ENCODE measurements at regions not wholly inside any gene's neighbourhood (a gene's known extent, or its start where the extent isn't known, plus 50 kb on each side); places are given as distances from the start of the nearest gene placed in this dataset.
A peak's percentile ranks its signal among the peaks of the same experiment; 100 is the strongest.

DNA sequence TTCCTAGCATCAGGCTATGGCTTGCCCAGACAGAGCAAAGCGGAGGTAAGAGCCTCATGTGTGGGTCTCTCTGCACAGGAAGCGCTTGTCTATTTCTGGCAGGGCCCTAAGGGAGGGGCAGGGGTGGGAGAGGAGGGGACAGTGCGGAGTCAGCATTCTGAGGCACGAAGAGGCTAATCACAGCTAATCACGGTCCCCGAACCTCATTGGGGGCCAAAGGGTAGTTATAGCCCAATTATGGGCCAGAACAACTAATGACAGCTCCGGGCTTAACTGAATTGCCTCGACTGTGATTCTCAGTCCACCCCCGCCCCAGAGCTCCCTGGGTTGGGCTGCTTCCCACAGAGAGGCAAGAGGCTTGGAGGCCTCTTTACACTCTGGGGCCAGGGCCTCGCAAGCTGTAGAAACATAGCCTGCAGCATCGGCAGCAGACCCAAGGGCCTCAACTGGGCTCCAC, 72.7 kb upstream of the PRDM11 start:
- FAIRE-seq (peak; percentile 58), DNase-seq (ENCODE audit: insufficient read length) (no peak)
- no peak for TF ChIP-seq POLR2A (IDR thresholded peaks at IDR 0.05; ENCODE audit: low read depth, low read length)

DNA sequence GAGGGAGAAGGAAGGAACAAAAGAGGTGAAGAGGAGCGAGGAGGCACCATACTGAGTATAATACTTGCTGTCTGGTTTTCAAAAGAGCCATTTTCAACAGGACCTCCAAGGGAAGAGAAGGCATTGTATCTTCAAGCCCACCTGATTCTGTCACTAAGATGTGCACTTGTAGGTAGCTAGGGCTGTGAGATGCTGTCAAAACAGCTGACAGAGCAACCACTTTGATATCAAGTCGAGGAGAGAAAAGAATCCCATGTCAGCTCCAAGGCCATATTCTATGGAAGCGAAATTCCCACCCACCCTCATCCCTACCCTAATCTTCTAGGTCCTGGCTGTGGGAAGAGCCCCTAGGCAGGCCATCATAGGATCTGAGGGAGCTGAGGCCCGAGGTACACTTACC, 70.9 kb upstream of the PRDM11 start:
- no peak for DNase-seq (ENCODE audit: insufficient read length)
- TF ChIP-seq TAF1 (IDR thresholded peaks at IDR 0.05; ENCODE audit: borderline replicate concordance, low read depth, low read length) (no peak), POLR2AphosphoS5 (IDR thresholded peaks at IDR 0.05; ENCODE audit: low read depth, low read length) (no peak), POLR2A (IDR thresholded peaks at IDR 0.05; ENCODE audit: low read depth, low read length) (no peak)
- FAIRE-seq = no peak

DNA sequence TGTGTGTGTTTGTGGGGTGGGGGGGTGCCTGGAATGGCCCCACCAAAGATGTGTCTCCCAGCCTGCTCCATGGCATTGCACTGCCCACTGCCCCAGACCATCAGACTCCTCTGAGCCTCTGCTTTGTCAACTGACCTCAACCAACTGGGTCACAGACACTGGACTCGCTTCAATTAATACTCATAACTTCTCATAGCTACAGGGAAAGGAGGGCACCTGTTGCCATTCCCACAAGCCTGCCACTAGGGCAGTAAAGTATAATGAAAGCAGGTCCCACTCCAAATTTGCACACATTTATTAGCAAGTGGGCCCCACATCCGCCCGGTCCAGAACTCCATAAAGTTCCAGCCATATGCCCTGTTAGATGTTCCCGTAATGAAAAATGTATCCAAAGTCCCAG, 70.5 kb upstream of the PRDM11 start:
- TF ChIP-seq POLR2AphosphoS5 (IDR thresholded peaks at IDR 0.05; ENCODE audit: low read depth, low read length) (no peak), TAF1 (IDR thresholded peaks at IDR 0.05; ENCODE audit: borderline replicate concordance, low read depth, low read length) (no peak), POLR2A (IDR thresholded peaks at IDR 0.05; ENCODE audit: low read depth, low read length) (no peak)
- DNase-seq (ENCODE audit: insufficient read length) (no peak), FAIRE-seq (no peak)

GRCh38 chr11:45076761-45077160, 69.7 kb upstream of the PRDM11 start:
- TF ChIP-seq POLR2A (IDR thresholded peaks at IDR 0.05; ENCODE audit: low read depth, low read length) = no peak
- TF ChIP-seq POLR2AphosphoS5 (IDR thresholded peaks at IDR 0.05; ENCODE audit: low read depth, low read length) = no peak
- no peak for TF ChIP-seq TAF1 (IDR thresholded peaks at IDR 0.05; ENCODE audit: borderline replicate concordance, low read depth, low read length)
- FAIRE-seq (no peak), DNase-seq (ENCODE audit: insufficient read length) (no peak)

DNA sequence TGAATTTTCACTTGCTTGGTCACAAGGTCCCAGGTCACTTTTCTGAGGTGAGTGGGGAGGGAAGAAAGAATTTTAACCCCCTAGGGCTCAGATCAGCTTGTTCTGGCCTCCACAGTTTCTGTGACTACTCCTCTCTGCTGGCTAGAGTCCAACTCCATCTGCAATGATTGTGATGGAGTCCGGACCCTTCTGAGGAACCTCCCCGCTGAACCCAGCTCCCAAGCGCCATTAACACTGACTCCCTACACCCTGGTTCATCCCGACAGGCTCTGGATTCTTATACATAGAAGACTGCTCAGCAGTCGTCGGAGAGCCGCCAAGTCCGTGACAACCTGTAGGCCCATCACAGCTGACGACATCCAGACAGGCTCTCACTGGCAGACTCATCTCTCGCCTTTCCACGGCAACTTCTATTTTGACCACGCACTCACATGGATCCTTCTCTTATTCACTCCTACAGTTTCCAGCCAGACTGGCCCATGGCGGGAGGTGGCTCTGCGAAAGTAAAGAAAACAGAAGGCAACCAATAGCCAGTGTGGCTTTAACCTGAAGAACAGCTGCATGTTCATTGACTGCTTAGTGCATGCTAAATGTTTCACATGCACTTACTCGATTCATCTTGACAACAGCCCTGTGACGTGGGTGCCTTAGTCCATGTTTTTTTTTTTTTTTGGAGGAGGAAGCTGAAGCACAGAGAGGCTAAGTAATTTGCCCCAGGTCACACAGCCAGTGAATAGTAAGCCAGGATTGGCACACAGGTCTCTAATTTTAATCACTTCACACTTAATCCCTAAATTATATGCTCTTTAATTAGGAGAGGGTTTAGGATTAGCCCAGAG, 68.0 kb upstream of the PRDM11 start:
- TF ChIP-seq TAF1 (IDR thresholded peaks at IDR 0.05; ENCODE audit: borderline replicate concordance, low read depth, low read length) = no peak
- TF ChIP-seq POLR2AphosphoS5 (IDR thresholded peaks at IDR 0.05; ENCODE audit: low read depth, low read length) = no peak
- DNase-seq (ENCODE audit: insufficient read length) = no peak
- FAIRE-seq = no peak

- TF ChIP-seq TAF1 (IDR thresholded peaks at IDR 0.05; ENCODE audit: borderline replicate concordance, low read depth, low read length) (no peak), POLR2A (IDR thresholded peaks at IDR 0.05; ENCODE audit: low read depth, low read length) (no peak), POLR2AphosphoS5 (IDR thresholded peaks at IDR 0.05; ENCODE audit: low read depth, low read length) (no peak)
- FAIRE-seq (no peak), DNase-seq (ENCODE audit: insufficient read length) (no peak)
Measured at GRCh38 chr11:45079075-45079444, 67.4 kb upstream of the PRDM11 start.

DNA sequence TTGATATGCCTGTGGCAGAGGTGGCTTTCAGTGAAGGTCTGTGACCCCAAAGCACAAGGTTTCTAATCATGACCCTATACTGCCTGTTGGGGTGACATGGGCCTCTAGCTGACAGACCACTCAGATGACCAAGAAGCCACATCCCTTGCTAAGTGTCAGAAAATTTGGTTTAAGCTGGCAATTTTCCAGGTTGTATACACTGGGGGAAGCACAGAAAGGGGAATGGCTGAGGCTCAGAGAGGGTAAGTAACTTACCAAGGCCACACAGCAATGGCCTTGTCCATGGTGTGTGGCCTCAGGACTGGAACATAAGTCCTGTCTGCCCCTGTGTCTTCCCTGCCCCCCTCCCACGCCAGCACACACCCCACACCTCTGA, 66.9 kb upstream of the PRDM11 start:
- no peak for TF ChIP-seq POLR2AphosphoS5 (IDR thresholded peaks at IDR 0.05; ENCODE audit: low read depth, low read length)
- TF ChIP-seq TAF1 (IDR thresholded peaks at IDR 0.05; ENCODE audit: borderline replicate concordance, low read depth, low read length) = no peak
- TF ChIP-seq POLR2A (IDR thresholded peaks at IDR 0.05; ENCODE audit: low read depth, low read length) = no peak
- FAIRE-seq = peak; percentile 79
- DNase-seq (ENCODE audit: insufficient read length) = no peak

- TF ChIP-seq POLR2AphosphoS5 (IDR thresholded peaks at IDR 0.05; ENCODE audit: low read depth, low read length) = no peak
- TF ChIP-seq TAF1 (IDR thresholded peaks at IDR 0.05; ENCODE audit: borderline replicate concordance, low read depth, low read length) = no peak
- no peak; the same call in 1 of the 2 replicates for TF ChIP-seq POLR2A (IDR thresholded peaks at IDR 0.05; ENCODE audit: low read depth, low read length)
- DNase-seq (ENCODE audit: insufficient read length) (peak; percentile 47), FAIRE-seq (peak; percentile 77)
Measured at GRCh38 chr11:45079943-45080719, 66.3 kb upstream of the PRDM11 start.

DNA sequence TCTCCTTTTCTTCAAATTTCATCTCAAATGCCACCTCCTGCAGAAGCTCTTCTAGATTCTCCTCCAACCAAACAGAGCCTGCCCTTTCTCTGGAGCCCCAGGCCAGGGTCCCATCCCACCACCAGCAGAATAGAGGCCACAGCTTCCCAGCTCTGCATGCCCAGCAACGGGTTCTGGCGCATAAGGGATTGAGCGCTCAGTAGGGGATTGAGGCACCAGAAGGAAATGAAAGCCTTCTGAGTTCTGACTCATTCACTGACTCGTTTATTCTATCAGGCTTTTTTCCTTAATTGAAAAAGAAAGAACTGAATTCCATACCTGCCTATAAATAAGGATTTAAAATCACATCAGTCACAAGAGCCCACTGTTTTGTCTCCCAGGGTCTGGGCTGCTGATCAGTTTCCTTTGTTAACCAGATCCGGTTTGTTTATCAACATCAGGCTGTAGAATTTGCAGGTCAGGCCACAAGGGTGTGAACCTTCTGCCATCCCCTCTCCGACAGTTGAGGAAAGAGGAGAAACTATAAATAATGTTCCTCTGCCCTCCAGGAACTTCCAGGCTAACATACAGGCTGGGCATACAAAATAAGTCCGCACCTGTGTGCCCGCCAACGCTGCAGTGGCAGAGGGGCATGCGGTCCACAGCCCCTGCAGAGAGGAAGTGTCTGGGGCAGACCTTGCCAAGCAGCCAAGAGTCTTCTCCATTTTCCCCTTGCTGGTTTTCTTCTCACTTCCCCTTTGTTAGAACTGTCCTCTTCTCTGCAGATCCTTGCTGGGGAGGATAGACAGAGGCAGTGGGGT, 63.5 kb upstream of the PRDM11 start:
- FAIRE-seq = peak; percentile 88
- no peak for DNase-seq (ENCODE audit: insufficient read length)
- no peak for TF ChIP-seq POLR2AphosphoS5 (IDR thresholded peaks at IDR 0.05; ENCODE audit: low read depth, low read length)
- TF ChIP-seq TAF1 (IDR thresholded peaks at IDR 0.05; ENCODE audit: borderline replicate concordance, low read depth, low read length) = no peak
- TF ChIP-seq POLR2A (IDR thresholded peaks at IDR 0.05; ENCODE audit: low read depth, low read length) = no peak

DNA sequence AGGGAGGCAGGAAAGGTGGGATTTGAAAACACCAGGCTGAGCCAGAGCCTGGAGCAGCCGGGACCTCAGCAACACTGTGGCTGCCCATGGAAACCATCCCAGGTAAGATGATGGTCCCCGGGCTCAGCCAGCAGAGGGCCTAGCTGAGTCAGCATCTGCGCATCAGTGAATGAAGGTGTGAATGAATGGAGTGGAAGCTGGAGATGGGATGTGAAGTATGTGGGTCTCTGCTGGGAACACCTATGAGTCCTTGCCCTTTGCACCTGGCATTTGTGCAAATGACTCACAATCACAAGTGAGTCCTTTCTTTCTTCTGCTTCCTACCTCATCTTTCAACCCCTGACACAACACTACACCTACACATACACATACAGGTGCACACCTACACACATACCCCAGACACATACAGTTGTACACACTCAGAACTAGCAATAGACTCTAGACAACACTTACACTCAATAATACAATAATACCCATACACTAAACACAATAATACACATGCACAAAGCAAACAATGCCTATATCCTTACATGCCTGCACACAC, 62.8 kb upstream of the PRDM11 start:
- TF ChIP-seq POLR2AphosphoS5 (IDR thresholded peaks at IDR 0.05; ENCODE audit: low read depth, low read length) = no peak
- no peak for TF ChIP-seq TAF1 (IDR thresholded peaks at IDR 0.05; ENCODE audit: borderline replicate concordance, low read depth, low read length)
- TF ChIP-seq POLR2A (IDR thresholded peaks at IDR 0.05; ENCODE audit: low read depth, low read length) = no peak
- DNase-seq (ENCODE audit: insufficient read length) (no peak), FAIRE-seq (peak; percentile 21)

Data from GM12892 (cell line).